Mucosa of descending colon (tissue), 3 donors: ENCODE measurements at regions not wholly inside any gene's neighbourhood (a gene's known extent, or its start where the extent isn't known, plus 50 kb on each side); places are given as distances from the start of the nearest gene placed in this dataset.

Experiments
- ATAC-seq: fragments of 200-7000 bp; cut with Tn5 transposase; one replicate; pipeline ENCODE4 v1.9.1; 2020; ENCODE audit warnings: mild to moderate bottlenecking, moderate library complexity
- DNase-seq, 3 donors: peaks; one replicate each; pipeline ENCODE4 v3.0.0-alpha.2; 2020
- H3K36me3 ChIP-seq: fragments of 200-600 bp; one replicate; pipeline ENCODE4 v1.8.0; 2021; ENCODE audit warnings: low read depth, mild to moderate bottlenecking
- H3K4me1 ChIP-seq: fragments of 200-600 bp; one replicate; pipeline ENCODE4 v1.8.0; 2021; ENCODE audit warnings: low read depth, mild to moderate bottlenecking
- H3K4me3 ChIP-seq: fragments of 200-600 bp; one replicate; pipeline ENCODE4 v1.8.0; 2021; ENCODE audit warnings: mild to moderate bottlenecking
- H3K9me3 ChIP-seq: fragments of 200-600 bp; one replicate; pipeline ENCODE4 v1.8.0; 2021; ENCODE audit warnings: mild to moderate bottlenecking
- CTCF ChIP-seq: fragments of 200-600 bp; IDR thresholded peaks from one replicate; pipeline ENCODE4 v1.8.0; 2022; ENCODE audit warnings: antibody characterized with exemption, mild to moderate bottlenecking
- intact Hi-C, 2 donors: fragments of 100-400 bp; cut with DNase I in 1 of 2; cut with micrococcal nuclease in 1 of 2; formaldehyde crosslinking; loops; one replicate each; pipeline versions ENCODE4 v1.11.0 to v1.11.1; 2022; cut with DNase I, micrococcal nuclease
- donor health status: DM: no; HTN: no; CAD: no; lungs with moderate emphysema.
- donor health status: DM: no; HTN: no; CAD: no.
- donor health status: DM: no; HTN: yes; CAD: no.

DNA sequence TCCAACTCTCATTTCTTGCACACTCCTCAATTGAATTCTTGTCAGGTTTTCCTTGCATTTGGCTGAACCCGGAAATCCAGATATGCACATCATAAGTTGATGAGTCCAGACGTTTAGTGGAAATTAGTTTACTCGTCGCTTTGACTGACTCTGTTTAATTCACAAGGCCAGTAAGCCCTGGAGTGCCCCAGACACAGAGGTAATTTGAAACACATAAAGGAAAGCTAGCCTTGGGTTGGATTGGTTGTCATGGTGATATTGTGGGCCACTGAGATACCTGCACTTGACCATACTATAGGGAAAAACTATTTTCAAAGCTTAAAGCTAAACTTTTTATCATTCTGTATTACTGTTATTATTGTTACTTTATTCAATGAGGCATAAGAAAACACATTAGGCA, 178.3 kb upstream of the CA10 start:
- no peak for DNase-seq
- Histone ChIP-seq H3K9me3 (no peaks in the 10 kb centered on the region), H3K4me3 (no peak overlapping the region), H3K36me3 (no peaks in the 10 kb centered on the region), H3K4me1 (no peaks in the 10 kb centered on the region)
- no peak for ATAC-seq
- intact Hi-C loops, result no loop called here
- no peak for TF ChIP-seq CTCF

DNA sequence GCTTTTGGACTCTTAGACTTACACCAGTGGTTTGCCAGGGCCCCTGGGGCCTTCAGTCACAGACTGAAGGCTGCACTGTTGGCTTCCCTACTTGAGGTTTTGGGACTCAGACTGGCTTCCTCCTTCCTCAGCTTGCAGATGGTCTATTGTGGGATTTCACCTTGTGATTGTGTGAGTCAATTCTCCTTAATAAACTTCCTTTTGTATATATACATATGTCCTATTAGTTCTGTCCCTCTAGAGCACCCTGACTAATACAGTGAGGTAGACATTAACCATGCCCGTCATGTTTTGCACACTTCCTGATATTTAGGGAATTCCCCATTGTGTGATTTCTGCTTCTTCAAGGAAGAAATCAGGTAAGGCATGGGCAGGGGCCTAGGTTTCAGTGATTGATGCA, 147.8 kb upstream of the CA10 start:
- intact Hi-C loops, result no loop called here

GRCh38 chr17:52298881-52299280, 140.4 kb upstream of the CA10 start:
- intact Hi-C loops, result no loop called here
- no peaks in the 10 kb centered on the region for H3K9me3 ChIP-seq
- ATAC-seq, result no peak
- H3K4me1 ChIP-seq, result no peaks in the 10 kb centered on the region
- TF ChIP-seq CTCF, result no peak
- H3K36me3 ChIP-seq, result no peaks in the 10 kb centered on the region
- no peak overlapping the region for H3K4me3 ChIP-seq
- no peak for DNase-seq

More for the DNA sequence above, 147.8 kb upstream of the CA10 start:
- ATAC-seq (no peak), DNase-seq (no peak)
- no peaks in the 10 kb centered on the region for H3K36me3 ChIP-seq
- no peak overlapping the region for H3K4me3 ChIP-seq
- H3K4me1 ChIP-seq, result no peaks in the 10 kb centered on the region
- TF ChIP-seq CTCF, result no peak
- H3K9me3 ChIP-seq, result no peaks in the 10 kb centered on the region

GRCh38 chr17:52297230-52298010, 138.9 kb upstream of the CA10 start:
- DNase-seq (no peak), ATAC-seq (no peak)
- no peaks in the 10 kb centered on the region for H3K4me1 ChIP-seq
- H3K4me3 ChIP-seq, result no peak overlapping the region
- H3K9me3 ChIP-seq, result no peaks in the 10 kb centered on the region
- no peaks in the 10 kb centered on the region for H3K36me3 ChIP-seq
- intact Hi-C loops, result no loop called here
- no peak for TF ChIP-seq CTCF

DNA sequence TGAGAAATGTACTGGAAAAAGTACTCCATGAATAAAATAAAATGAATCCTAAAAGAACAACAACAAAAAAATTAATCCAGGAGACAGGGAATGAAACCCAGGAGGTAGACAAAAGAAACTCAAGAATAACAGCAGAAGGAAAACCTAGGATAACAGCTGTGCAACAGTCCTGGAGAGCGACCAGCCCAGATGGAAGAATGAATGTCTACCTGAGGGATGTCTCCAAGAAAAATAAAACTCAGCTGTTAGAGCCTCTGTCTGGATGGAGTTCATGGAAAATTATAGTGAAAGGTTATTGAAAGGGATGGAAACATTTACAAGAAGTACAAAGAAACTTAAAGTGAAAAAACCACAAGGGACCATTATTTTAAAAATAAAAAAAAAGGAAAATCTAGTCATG, 135.8 kb upstream of the CA10 start:
- intact Hi-C loops, result no loop called here
- no peaks in the 10 kb centered on the region for H3K4me1 ChIP-seq
- no peaks in the 10 kb centered on the region for H3K9me3 ChIP-seq
- ATAC-seq (no peak), DNase-seq (no peak)
- no peak overlapping the region for H3K4me3 ChIP-seq
- no peak for TF ChIP-seq CTCF
- H3K36me3 ChIP-seq, result no peaks in the 10 kb centered on the region

DNA sequence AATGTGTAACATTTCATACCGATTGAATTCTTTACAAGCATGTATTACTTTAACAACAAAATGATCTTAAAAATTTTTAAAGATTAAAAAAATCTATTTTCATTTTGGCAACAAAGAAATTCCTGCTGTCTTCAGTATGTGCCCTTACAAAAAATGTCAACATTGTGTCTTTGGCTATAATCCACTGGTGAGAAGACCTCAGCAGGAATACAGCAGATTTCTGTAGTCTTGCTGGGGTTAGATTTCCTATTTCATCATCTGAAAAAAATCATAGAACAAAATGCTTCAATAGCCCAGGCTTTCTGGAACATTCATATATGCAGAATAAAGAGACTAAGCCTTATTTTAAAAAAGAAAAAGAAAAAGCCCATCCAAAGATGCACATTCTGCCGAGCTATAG, 129.1 kb upstream of the CA10 start:
- Histone ChIP-seq H3K9me3 (no peaks in the 10 kb centered on the region), H3K4me3 (no peak overlapping the region), H3K4me1 (no peaks in the 10 kb centered on the region), H3K36me3 (no peaks in the 10 kb centered on the region)
- TF ChIP-seq CTCF, result no peak
- intact Hi-C loops, result no loop called here
- ATAC-seq (no peak), DNase-seq (no peak)
